HG02623 (cell line): ENCODE measurements at regions not wholly inside any gene's neighbourhood (a gene's known extent, or its start where the extent isn't known, plus 50 kb on each side); places are given as distances from the start of the nearest gene placed in this dataset.
"Not testable (repeated sequence)": the region's sequence is repeated elsewhere in the genome, so short reads cannot be mapped to it uniquely, and the experiment has no call there.

Source experiments
- ATAC-seq: cut with Tn5 transposase; IDR thresholded peaks from one replicate; pipeline ENCODE4 v1.9.1; 2021; ENCODE audit warnings: moderate library complexity; ENCODE audit not compliant: unreplicated experiment

GRCh38 chr9:22817181-22817580 lies 370.6 kb downstream of the DMRTA1 start:
- ATAC-seq, result no peak

- ATAC-seq, result no peak
These were observed 382.6 kb downstream of the DMRTA1 start for GRCh38 chr9:22829236-22829635.

- no peak for ATAC-seq
These were observed 391.6 kb downstream of the DMRTA1 start for GRCh38 chr9:22838266-22838665.

GRCh38 chr9:22840641-22841040 lies 394.0 kb downstream of the DMRTA1 start:
- ATAC-seq, result no peak

GRCh38 chr9:22845243-22845642 lies 398.6 kb downstream of the DMRTA1 start:
- ATAC-seq, result not testable (repeated sequence)

GRCh38 chr9:22855980-22856379 lies 409.4 kb downstream of the DMRTA1 start:
- ATAC-seq, result no peak

- no peak for ATAC-seq
These were observed 410.7 kb downstream of the DMRTA1 start for GRCh38 chr9:22857316-22857715.

- ATAC-seq, result no peak
These were observed 416.5 kb downstream of the DMRTA1 start for GRCh38 chr9:22863106-22863505.

GRCh38 chr9:22863736-22864135 lies 417.1 kb downstream of the DMRTA1 start:
- no peak for ATAC-seq

- ATAC-seq, result no peak
These were observed 446.7 kb downstream of the DMRTA1 start for GRCh38 chr9:22893196-22893843.

GRCh38 chr9:22898591-22898990 lies 452.0 kb downstream of the DMRTA1 start:
- no peak for ATAC-seq

GRCh38 chr9:22911632-22912031 lies 465.0 kb downstream of the DMRTA1 start:
- ATAC-seq, result no peak

- ATAC-seq, result no peak
These were observed 466.4 kb downstream of the DMRTA1 start for GRCh38 chr9:22913026-22913425.

- ATAC-seq, result peak; percentile 51
These were observed 466.9 kb downstream of the DMRTA1 start for GRCh38 chr9:22913518-22913917.

GRCh38 chr9:22916148-22916547 lies 469.5 kb downstream of the DMRTA1 start:
- ATAC-seq, result no peak

- peak; percentile 67 for ATAC-seq
These were observed 472.8 kb downstream of the DMRTA1 start for GRCh38 chr9:22919423-22919822.

GRCh38 chr9:22921742-22922141 lies 475.1 kb downstream of the DMRTA1 start:
- ATAC-seq, result no peak

- ATAC-seq, result no peak
These were observed 475.6 kb downstream of the DMRTA1 start for GRCh38 chr9:22922222-22922621.

- ATAC-seq, result no peak
These were observed 507.9 kb downstream of the DMRTA1 start for GRCh38 chr9:22954550-22954949.

GRCh38 chr9:22954964-22955363 lies 508.3 kb downstream of the DMRTA1 start:
- ATAC-seq, result no peak

- ATAC-seq, result no peak
These were observed 522.8 kb downstream of the DMRTA1 start for GRCh38 chr9:22969350-22969979.

GRCh38 chr9:22970434-22970975 lies 523.9 kb downstream of the DMRTA1 start:
- ATAC-seq, result no peak

GRCh38 chr9:22975951-22976350 lies 529.3 kb downstream of the DMRTA1 start:
- ATAC-seq, result no peak
